Endothelial cell of umbilical vein (primary cell): ENCODE measurements at regions not wholly inside any gene's neighbourhood (a gene's known extent, or its start where the extent isn't known, plus 50 kb on each side); places are given as distances from the start of the nearest gene placed in this dataset.

Experiments
- BruUV-seq: library from RNA; stranded (reverse); fragments of 400-500 nt; replicated peaks from 2 replicates; lab custom pipeline; 2021; lab: Mats Ljungman, UMichigan
- CTCF ChIA-PET: fragments of 300-600, 350-600 bp; sonication (Branson Sonifier 250); formaldehyde crosslinking; loops from one replicate; lab custom pipeline; 2021; ENCODE audit warnings: antibody characterized with exemption, inconsistent platforms; lab: Charles Lee
- POLR2A ChIA-PET: fragments of 300-600, 350-600 bp; sonication (Branson Sonifier 250); formaldehyde crosslinking; loops from one replicate; lab custom pipeline; 2021; ENCODE audit warnings: antibody characterized with exemption, inconsistent platforms; lab: Charles Lee
- DNase-seq: peaks from one replicate; pipeline ENCODE4 v3.0.0-alpha.2; 2011; ENCODE audit warnings: low read depth, low spot score
- FAIRE-seq: peaks from 2 replicates; lab custom pipeline; 2011; peaks lifted over from hg19 to GRCh38; lab: Jason Lieb, UNC
- H2AFZ ChIP-seq: 2 replicates; pipeline ENCODE4 v1.6.0; 2012; ENCODE audit warnings: low read depth, low read length, control low read depth, inconsistent platforms
- H3K27ac ChIP-seq: 2 replicates; pipeline ENCODE4 v1.5.1; 2011; ENCODE audit warnings: low read depth, mild to moderate bottlenecking, control low read depth, low read length, moderate library complexity; ENCODE audit not compliant: insufficient read depth
- H3K27me3 ChIP-seq, 2 experiments: 2 replicates each; pipeline versions ENCODE4 v1.6.0 to v1.6.1; 2011; ENCODE audit warnings: low read length in 2 of 2, mixed read lengths in 1 of 2; ENCODE audit not compliant: control insufficient read depth in 2 of 2, insufficient read depth in 2 of 2
- H3K36me3 ChIP-seq, 2 experiments: 2 replicates in 1 of 2; 3 replicates in 1 of 2; pipeline ENCODE4 v1.5.1; 2011; ENCODE audit warnings: low read length in 2 of 2, mild to moderate bottlenecking in 1 of 2, moderate library complexity in 1 of 2; ENCODE audit not compliant: control insufficient read depth in 2 of 2, insufficient read depth in 2 of 2; ENCODE audit errors: extremely low read depth in 1 of 2
- H3K4me1 ChIP-seq: 3 replicates; pipeline ENCODE4 v1.5.1; 2011; ENCODE audit warnings: mild to moderate bottlenecking, low read length; ENCODE audit not compliant: control insufficient read depth, insufficient read depth; ENCODE audit errors: extremely low read depth
- H3K4me2 ChIP-seq: 2 replicates; pipeline ENCODE4 v1.6.1; 2011; ENCODE audit warnings: low read length, control low read depth, mixed read lengths; ENCODE audit not compliant: insufficient read depth
- H3K4me3 ChIP-seq, 3 experiments: fragments of 200-600 bp in 1 of 3; sonication (generic), shearing (Covaris generic) in 1 of 3; replicated peaks in 1 of 3; 2 replicates each; pipeline ENCODE4 v1.5.1; 2011 to 2016; ENCODE audit warnings: control low read depth in 3 of 3, low read length in 3 of 3, mild to moderate bottlenecking in 2 of 3, inconsistent platforms in 1 of 3, low read depth in 1 of 3, moderate library complexity in 1 of 3; ENCODE audit not compliant: insufficient read depth in 1 of 3
- H3K79me2 ChIP-seq: 2 replicates; pipeline ENCODE4 v1.6.0; 2012; ENCODE audit warnings: low read length, inconsistent platforms; ENCODE audit not compliant: control insufficient read depth, insufficient read depth
- H3K9ac ChIP-seq: replicated peaks from 2 replicates; pipeline ENCODE3; 2011; ENCODE audit warnings: low read length, control low read depth; ENCODE audit not compliant: insufficient read depth; ENCODE audit errors: extremely low read depth
- H3K9me1 ChIP-seq: replicated peaks from 3 replicates; pipeline ENCODE4 v1.6.0; 2011; ENCODE audit warnings: mild to moderate bottlenecking, low read length; ENCODE audit not compliant: control insufficient read depth, insufficient read depth; ENCODE audit errors: extremely low read depth
- H3K9me3 ChIP-seq: replicated peaks from 2 replicates; pipeline ENCODE4 v1.5.1; 2012; ENCODE audit warnings: low read length, inconsistent platforms; ENCODE audit not compliant: control insufficient read depth, insufficient read depth
- H4K20me1 ChIP-seq: replicated peaks from 2 replicates; pipeline ENCODE3; 2011; ENCODE audit warnings: mild to moderate bottlenecking, low read length; ENCODE audit not compliant: control insufficient read depth, insufficient read depth; ENCODE audit errors: extremely low read depth
- CTCF ChIP-seq, 2 donors: IDR thresholded peaks; 1 replicate in 1 of 2; 2 replicates in 1 of 2; pipeline ENCODE4 v1.5.1; 2011; ENCODE audit warnings: low read length in 2 of 2, mild to moderate bottlenecking in 2 of 2, moderate library complexity in 2 of 2, control low read depth in 1 of 2, inconsistent platforms in 1 of 2, low read depth in 1 of 2; ENCODE audit not compliant: insufficient read depth in 1 of 2; ENCODE audit errors: extremely low read depth in 1 of 2
- FOS ChIP-seq: IDR thresholded peaks from 2 replicates; pipeline ENCODE4 v1.6.1; 2011; ENCODE audit warnings: mild to moderate bottlenecking, low read length, moderate library complexity, borderline replicate concordance; ENCODE audit not compliant: insufficient read depth
- GATA2 ChIP-seq: IDR thresholded peaks from 2 replicates; pipeline ENCODE4 v1.7.0; 2011; ENCODE audit warnings: low read depth, mild to moderate bottlenecking, moderate library complexity, mixed read lengths, low read length; ENCODE audit not compliant: insufficient read length, insufficient read depth
- JUN ChIP-seq: IDR thresholded peaks from 2 replicates; pipeline ENCODE4 v1.6.1; 2011; ENCODE audit warnings: borderline replicate concordance, low read depth; ENCODE audit not compliant: insufficient read length, insufficient read depth
- MAX ChIP-seq: IDR thresholded peaks from 2 replicates; pipeline ENCODE4 v1.6.1; 2011; ENCODE audit not compliant: insufficient read depth, insufficient read length
- MYC ChIP-seq: IDR thresholded peaks from one replicate; pipeline ENCODE4 v1.6.1; 2011; ENCODE audit warnings: mild to moderate bottlenecking, low read depth, low read length
- POLR2AphosphoS5 ChIP-seq: IDR thresholded peaks from 2 replicates; pipeline ENCODE4 v1.6.1; 2012; ENCODE audit warnings: low read depth, mild to moderate bottlenecking, control low read depth, low read length, moderate library complexity; ENCODE audit not compliant: insufficient read depth
- dilution Hi-C: fragments of 300-500 bp; cut with MboI; formaldehyde crosslinking; loops from one replicate; pipeline ENCODE4 v1.15.0; 2019; ENCODE audit warnings: low sequenced_read_pairs; ENCODE audit not compliant: extremely low pct_ligation_motif_present
- intact Hi-C: fragments of 100-400 bp; cut with micrococcal nuclease; formaldehyde crosslinking; loops from one replicate; pipeline ENCODE4 v1.10.0; 2022

GRCh38 chr14:27886256-27886655, 880.3 kb upstream of the FOXG1 start:
- Histone ChIP-seq H3K9ac (no peak overlapping the region), H3K27ac (no peak overlapping the region), H3K9me3 (no peaks in the 10 kb centered on the region), H3K9me1 (no peaks in the 10 kb centered on the region), H3K36me3 (no peaks in the 10 kb centered on the region), H3K27me3 (no peaks in the 10 kb centered on the region), H3K79me2 (no peaks in the 10 kb centered on the region), H3K4me3 (no peak overlapping the region), H3K4me1 (no peaks in the 10 kb centered on the region), H2AFZ (no peak overlapping the region), H4K20me1 (no peaks in the 10 kb centered on the region), H3K4me2 (no peak overlapping the region)
- FAIRE-seq = no peak
- dilution Hi-C loops = no loop called here
- intact Hi-C loops = no loop called here
- ChIA-PET POLR2A (no interaction called here), CTCF (interaction anchor here (1.3 kb wide), 1 partner anchor 10 kb away, joined by 3 read pairs; no protein-coding TSS in a partner anchor)
- TF ChIP-seq MYC (no peak), JUN (no peak), CTCF (IDR thresholded peaks at IDR 0.05; ENCODE audit: extremely low read depth in 1 of 2, insufficient read depth in 1 of 2, low read depth in 1 of 2, low read length in 2 of 2) (no peak), POLR2AphosphoS5 (no peak), GATA2 (no peak), FOS (no peak), MAX (no peak)
- no peak for DNase-seq
- BruUV-seq = no TSS peak
